A204.1 (cell line): ENCODE measurements at regions not wholly inside any gene's neighbourhood (a gene's known extent, or its start where the extent isn't known, plus 50 kb on each side); places are given as distances from the start of the nearest gene placed in this dataset.

Experiments used
- FAIRE-seq: peaks from 2 replicates; lab custom pipeline; 2012; peaks lifted over from hg19 to GRCh38; lab: Jason Lieb, UNC

GRCh38 chr2:67917332-67918054, 145.3 kb downstream of the C1D start:
- no peak for FAIRE-seq

- no peak for FAIRE-seq
These were observed 144.3 kb downstream of the C1D start for GRCh38 chr2:67918471-67918870.

GRCh38 chr2:67919490-67919889, 143.3 kb downstream of the C1D start:
- no peak for FAIRE-seq

GRCh38 chr2:67922080-67922785, 140.6 kb downstream of the C1D start:
- FAIRE-seq, result no peak

GRCh38 chr2:67923696-67924095, 139.1 kb downstream of the C1D start:
- no peak for FAIRE-seq

- no peak for FAIRE-seq
These were observed 135.3 kb downstream of the C1D start for GRCh38 chr2:67927501-67927900.

GRCh38 chr2:67930156-67930555, 132.6 kb downstream of the C1D start:
- no peak for FAIRE-seq

GRCh38 chr2:67936969-67937368, 125.8 kb downstream of the C1D start:
- FAIRE-seq, result no peak

- FAIRE-seq, result no peak
These were observed 124.8 kb downstream of the C1D start for GRCh38 chr2:67938053-67938452.

- FAIRE-seq, result no peak
These were observed 117.7 kb downstream of the C1D start for GRCh38 chr2:67945056-67945455.

- no peak for FAIRE-seq
These were observed 116.9 kb downstream of the C1D start for GRCh38 chr2:67945940-67946339.

- no peak for FAIRE-seq
These were observed 114.7 kb downstream of the C1D start for GRCh38 chr2:67948057-67948456.

- no peak for FAIRE-seq
These were observed 114.3 kb downstream of the C1D start for GRCh38 chr2:67948506-67948905.

- no peak for FAIRE-seq
These were observed 112.8 kb downstream of the C1D start for GRCh38 chr2:67950018-67950417.

- no peak for FAIRE-seq
These were observed 111.9 kb downstream of the C1D start for GRCh38 chr2:67950919-67951318.

GRCh38 chr2:67952066-67952465, 110.7 kb downstream of the C1D start:
- no peak for FAIRE-seq

- no peak for FAIRE-seq
These were observed 108.6 kb downstream of the C1D start for GRCh38 chr2:67954093-67954748.

- FAIRE-seq, result no peak
These were observed 106.8 kb downstream of the C1D start for GRCh38 chr2:67955748-67956603.

GRCh38 chr2:67965246-67965645, 97.6 kb downstream of the C1D start:
- FAIRE-seq, result no peak

GRCh38 chr2:67970071-67970470, 92.7 kb downstream of the C1D start:
- FAIRE-seq, result no peak

GRCh38 chr2:67970542-67970941, 92.3 kb downstream of the C1D start:
- no peak for FAIRE-seq
